Astrocyte (in vitro differentiated cells and primary cell): ENCODE measurements at regions not wholly inside any gene's neighbourhood (a gene's known extent, or its start where the extent isn't known, plus 50 kb on each side); places are given as distances from the start of the nearest gene placed in this dataset.

ENCODE experiments used
- CTCF ChIP-seq: IDR thresholded peaks from 2 replicates; pipeline ENCODE4 v1.5.1; 2011; ENCODE audit warnings: low read depth, mild to moderate bottlenecking, inconsistent platforms, low read length, moderate library complexity; ENCODE audit not compliant: insufficient read depth
- EZH2 ChIP-seq: IDR thresholded peaks from 2 replicates; pipeline ENCODE4 v1.6.1; 2012; ENCODE audit warnings: mild to moderate bottlenecking, low read length, inconsistent platforms; ENCODE audit not compliant: insufficient read depth

- TF ChIP-seq CTCF (no peak), EZH2 (no peak)
Measured at GRCh38 chr6:66134021-66134420, 427.0 kb upstream of the EYS start.
